HG03175 (cell line): ENCODE measurements at regions not wholly inside any gene's neighbourhood (a gene's known extent, or its start where the extent isn't known, plus 50 kb on each side); places are given as distances from the start of the nearest gene placed in this dataset.
"Not testable (repeated sequence)": the region's sequence is repeated elsewhere in the genome, so short reads cannot be mapped to it uniquely, and the experiment has no call there.

Experiments used
- ATAC-seq: cut with Tn5 transposase; IDR thresholded peaks from one replicate; pipeline ENCODE4 v1.9.1; 2021; ENCODE audit warnings: mild to moderate bottlenecking, moderate library complexity; ENCODE audit not compliant: unreplicated experiment

GRCh38 chr10:20616918-20617810, 279.9 kb downstream of the NEBL start:
- ATAC-seq, result no peak

GRCh38 chr10:20616056-20616671, 280.9 kb downstream of the NEBL start:
- no peak for ATAC-seq

GRCh38 chr10:20615395-20615794, 281.7 kb downstream of the NEBL start:
- ATAC-seq, result no peak

- no peak for ATAC-seq
Observed at GRCh38 chr10:20614911-20615310, 282.2 kb downstream of the NEBL start.

GRCh38 chr10:20608503-20608902, 288.6 kb downstream of the NEBL start:
- ATAC-seq, result no peak

GRCh38 chr10:20606985-20607384, 290.1 kb downstream of the NEBL start:
- no peak for ATAC-seq

- ATAC-seq, result no peak
Observed at GRCh38 chr10:20601941-20602461, 295.1 kb downstream of the NEBL start.

GRCh38 chr10:20598590-20598989, 298.5 kb downstream of the NEBL start:
- no peak for ATAC-seq

GRCh38 chr10:20596911-20597310, 300.2 kb downstream of the NEBL start:
- no peak for ATAC-seq

- no peak for ATAC-seq
Observed at GRCh38 chr10:20596065-20596755, 300.9 kb downstream of the NEBL start.

- no peak for ATAC-seq
Observed at GRCh38 chr10:20593649-20594048, 303.5 kb downstream of the NEBL start.

- no peak for ATAC-seq
Observed at GRCh38 chr10:20582041-20582440, 315.1 kb downstream of the NEBL start.

GRCh38 chr10:20573924-20574323, 323.2 kb downstream of the NEBL start:
- no peak for ATAC-seq

- ATAC-seq, result not testable (repeated sequence)
Observed at GRCh38 chr10:20555990-20556389, 341.1 kb downstream of the NEBL start.

- no peak for ATAC-seq
Observed at GRCh38 chr10:20552382-20552781, 344.7 kb downstream of the NEBL start.

- ATAC-seq, result no peak
Observed at GRCh38 chr10:20551761-20552160, 345.4 kb downstream of the NEBL start.

- ATAC-seq, result no peak
Observed at GRCh38 chr10:20535897-20536881, 360.9 kb downstream of the NEBL start.

- ATAC-seq, result not testable (repeated sequence)
Observed at GRCh38 chr10:20531241-20531883, 365.7 kb downstream of the NEBL start.

- ATAC-seq, result no peak
Observed at GRCh38 chr10:20521186-20521585, 375.9 kb downstream of the NEBL start.

GRCh38 chr10:20515654-20516053, 381.5 kb downstream of the NEBL start:
- no peak for ATAC-seq
